ENCODE measurements at regions not wholly inside any gene's neighbourhood (a gene's known extent, or its start where the extent isn't known, plus 50 kb on each side); places are given as distances from the start of the nearest gene placed in this dataset.

GRCh38 chr14:44108601-44109000 lies 398.5 kb downstream of the FSCB start:
- 87 to 93% methylated on average over 1 of the region's 1 CpG for WGBS, 2 donors
- H3K27ac ChIP-seq: no peak overlapping the region
- H3K36me3 ChIP-seq: no peaks in the 10 kb centered on the region
- no peak overlapping the region for H3K4me3 ChIP-seq (replicated peaks in 1 of 3)
- no peaks in the 10 kb centered on the region for H3K9me3 ChIP-seq
- no peaks in the 10 kb centered on the region for H3K4me1 ChIP-seq
- no peak for DNase-seq
- no peaks in the 10 kb centered on the region for H3K27me3 ChIP-seq
- intact Hi-C loops (cut with DNase I): no loop called here
- TF ChIP-seq CTCF (IDR thresholded peaks at IDR 0.05) (no peak), POLR2A (IDR thresholded peaks at IDR 0.05) (no peak)

GRCh38 chr14:44107156-44107555 lies 399.9 kb downstream of the FSCB start:
- WGBS, 2 donors: 71 to 88% methylated on average over 1 of the region's 1 CpG

GRCh38 chr14:44099743-44100488 lies 407.2 kb downstream of the FSCB start:
- intact Hi-C loops (cut with DNase I): no loop called here
- TF ChIP-seq CTCF (IDR thresholded peaks at IDR 0.05) (no peak), POLR2A (IDR thresholded peaks at IDR 0.05) (no peak)
- H3K4me1 ChIP-seq: no peaks in the 10 kb centered on the region
- H3K27me3 ChIP-seq: no peaks in the 10 kb centered on the region
- H3K36me3 ChIP-seq: no peaks in the 10 kb centered on the region
- H3K27ac ChIP-seq: no peak overlapping the region
- 64 to 82% methylated on average over 1 of the region's 1 CpG for WGBS, 2 donors
- H3K4me3 ChIP-seq (replicated peaks in 1 of 3): no peak overlapping the region
- no peaks in the 10 kb centered on the region for H3K9me3 ChIP-seq
- no peak for DNase-seq

More at GRCh38 chr14:44107156-44107555, 399.9 kb downstream of the FSCB start:
- Histone ChIP-seq H3K4me1 (no peaks in the 10 kb centered on the region), H3K36me3 (no peaks in the 10 kb centered on the region), H3K27ac (no peak overlapping the region), H3K4me3 (replicated peaks in 1 of 3) (no peak overlapping the region), H3K9me3 (no peaks in the 10 kb centered on the region), H3K27me3 (no peaks in the 10 kb centered on the region)
- no peak for DNase-seq
- TF ChIP-seq POLR2A (IDR thresholded peaks at IDR 0.05): no peak
- intact Hi-C loops (cut with DNase I): no loop called here

DNA sequence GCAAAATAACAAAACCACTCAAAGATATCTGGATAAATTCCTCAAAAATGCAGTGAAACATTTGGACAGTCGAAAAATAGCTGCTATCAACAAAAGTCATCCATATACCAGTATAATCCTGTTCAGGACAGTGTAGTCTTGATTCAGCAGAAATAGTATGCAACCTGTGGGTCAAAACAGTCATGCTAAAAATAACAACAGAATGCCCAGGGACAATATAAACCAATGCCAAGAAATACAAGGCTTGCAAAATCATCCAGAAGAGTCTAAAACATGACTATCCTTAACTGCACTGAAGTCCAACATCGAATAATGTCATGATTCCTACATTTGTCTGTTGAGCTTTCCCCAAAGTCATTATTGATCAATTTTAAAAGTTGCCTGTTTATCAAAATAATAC lies 425.9 kb downstream of the FSCB start:
- Histone ChIP-seq H3K36me3 (no peaks in the 10 kb centered on the region), H3K27me3 (no peaks in the 10 kb centered on the region), H3K27ac (no peak overlapping the region), H3K4me3 (replicated peaks in 1 of 3) (no peak overlapping the region), H3K4me1 (no peaks in the 10 kb centered on the region), H3K9me3 (no peaks in the 10 kb centered on the region)
- DNase-seq: no peak
- TF ChIP-seq CTCF (IDR thresholded peaks at IDR 0.05): no peak
- no peak for TF ChIP-seq POLR2A (IDR thresholded peaks at IDR 0.05)
- intact Hi-C loops (cut with DNase I): no loop called here
- 74 to 86% methylated on average over 2 of the region's 2 CpGs for WGBS, 2 donors

DNA sequence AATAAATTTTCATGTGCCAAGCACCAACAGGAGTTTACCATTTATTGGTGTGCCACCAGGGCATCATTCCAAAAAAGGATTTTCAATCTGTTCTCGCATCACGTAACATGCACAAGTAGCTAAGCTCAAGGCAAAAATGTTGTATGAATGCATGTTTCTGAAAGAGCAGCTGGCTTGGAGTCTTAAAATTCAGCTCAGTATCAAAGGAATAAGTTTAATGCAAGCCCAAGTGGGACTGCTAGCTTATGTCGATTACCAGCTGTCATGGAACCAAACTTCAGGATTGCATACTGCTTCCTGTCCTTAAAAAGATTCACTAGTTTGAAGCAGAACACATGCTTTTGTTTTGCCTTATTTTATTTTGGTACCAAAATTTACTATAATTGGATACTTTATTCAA lies 437.0 kb downstream of the FSCB start:
- TF ChIP-seq CTCF (IDR thresholded peaks at IDR 0.05) (no peak), POLR2A (IDR thresholded peaks at IDR 0.05) (no peak)
- Histone ChIP-seq H3K4me1 (no peaks in the 10 kb centered on the region), H3K9me3 (no peaks in the 10 kb centered on the region), H3K36me3 (no peaks in the 10 kb centered on the region), H3K4me3 (replicated peaks in 1 of 3) (no peak overlapping the region), H3K27ac (no peak overlapping the region), H3K27me3 (no peaks in the 10 kb centered on the region)
- WGBS, 2 donors: 55 to 94% methylated on average over 3 of the region's 3 CpGs
- intact Hi-C loops (cut with DNase I): no loop called here
- no peak for DNase-seq

All from thyroid gland (tissue), 4 donors.